Liver (tissue), 8 donors: ENCODE measurements at regions not wholly inside any gene's neighbourhood (a gene's known extent, or its start where the extent isn't known, plus 50 kb on each side); places are given as distances from the start of the nearest gene placed in this dataset.

Source experiments
- DNase-seq: peaks from one replicate; pipeline ENCODE4 v3.0.0-alpha.2; 2017; ENCODE audit warnings: low spot score
- H3K27ac ChIP-seq, 2 donors: one replicate each; pipeline ENCODE4 v1.7.0; 2013; ENCODE audit warnings: inconsistent platforms in 2 of 2, low read length in 2 of 2, control low read depth in 1 of 2, low read depth in 1 of 2, mild to moderate bottlenecking in 1 of 2
- H3K27me3 ChIP-seq, 4 donors: one replicate each; pipeline versions ENCODE4 v1.6.1 to v1.7.0; 2013; ENCODE audit warnings: low read length in 3 of 4, inconsistent platforms in 1 of 4, mild to moderate bottlenecking in 1 of 4, moderate library complexity in 1 of 4; ENCODE audit not compliant: control insufficient read depth in 4 of 4, insufficient read depth in 4 of 4
- H3K36me3 ChIP-seq, 4 donors: one replicate each; pipeline versions ENCODE4 v1.6.1 to v1.7.0; 2013; ENCODE audit warnings: low read length in 3 of 4, mild to moderate bottlenecking in 3 of 4, low read depth in 1 of 4, moderate library complexity in 1 of 4; ENCODE audit not compliant: control insufficient read depth in 4 of 4, insufficient read depth in 3 of 4
- H3K4me1 ChIP-seq, 4 donors: one replicate each; pipeline versions ENCODE4 v1.6.1 to v1.7.0; 2013; ENCODE audit warnings: low read length in 3 of 4, mild to moderate bottlenecking in 3 of 4, moderate library complexity in 1 of 4; ENCODE audit not compliant: control insufficient read depth in 4 of 4, insufficient read depth in 4 of 4
- H3K4me3 ChIP-seq, 3 donors: one replicate each; pipeline versions ENCODE4 v1.6.1 to v1.7.0; 2013; ENCODE audit warnings: low read length in 3 of 3, control low read depth in 1 of 3, low read depth in 1 of 3, mild to moderate bottlenecking in 1 of 3
- H3K9ac ChIP-seq, 2 donors: one replicate each; pipeline ENCODE4 v1.7.0; 2013; ENCODE audit warnings: low read length in 2 of 2, mild to moderate bottlenecking in 2 of 2, moderate library complexity in 2 of 2, control low read depth in 1 of 2, low read depth in 1 of 2
- H3K9me3 ChIP-seq, 4 donors: one replicate each; pipeline versions ENCODE4 v1.6.1 to v1.7.0; 2013; ENCODE audit warnings: low read length in 3 of 4; ENCODE audit not compliant: control insufficient read depth in 4 of 4
- EGR1 ChIP-seq, 2 donors: IDR thresholded peaks; 2 replicates each; pipeline ENCODE4 v1.6.1; 2016 to 2018; ENCODE audit warnings: antibody characterized with exemption in 2 of 2, low read depth in 2 of 2
- FOXA1 ChIP-seq: IDR thresholded peaks from 2 replicates; pipeline ENCODE4 v1.6.1; 2016; ENCODE audit warnings: antibody characterized with exemption
- FOXA2 ChIP-seq: IDR thresholded peaks from 2 replicates; pipeline ENCODE4 v1.6.1; 2016; ENCODE audit warnings: antibody characterized with exemption
- GABPA ChIP-seq, 2 donors: IDR thresholded peaks in 1 of 2; conservative IDR thresholded peaks in 1 of 2; 2 replicates each; pipeline ENCODE4 v1.6.1; 2016; ENCODE audit warnings: antibody characterized with exemption in 2 of 2, mild to moderate bottlenecking in 1 of 2, moderate library complexity in 1 of 2
- HNF4A ChIP-seq, 2 donors: conservative IDR thresholded peaks; 2 replicates each; pipeline ENCODE4 v1.6.1; 2016; ENCODE audit warnings: antibody characterized with exemption in 2 of 2, mild to moderate bottlenecking in 2 of 2
- HNF4G ChIP-seq: IDR thresholded peaks from 2 replicates; pipeline ENCODE4 v1.6.1; 2016; ENCODE audit warnings: antibody characterized with exemption
- JUND ChIP-seq, 2 donors: IDR thresholded peaks; 2 replicates each; pipeline ENCODE4 v1.6.1; 2016; ENCODE audit warnings: antibody characterized with exemption in 2 of 2
- MAX ChIP-seq: IDR thresholded peaks from 2 replicates; pipeline ENCODE4 v1.6.1; 2016; ENCODE audit warnings: antibody characterized with exemption
- NR2F2 ChIP-seq: IDR thresholded peaks from 2 replicates; pipeline ENCODE4 v1.6.1; 2016; ENCODE audit warnings: antibody characterized with exemption
- RAD21 ChIP-seq, 2 donors: IDR thresholded peaks; 2 replicates each; pipeline ENCODE4 v1.6.1; 2016; ENCODE audit warnings: antibody characterized with exemption in 2 of 2, mild to moderate bottlenecking in 2 of 2
- REST ChIP-seq: IDR thresholded peaks from 2 replicates; pipeline ENCODE4 v1.6.1; 2016; ENCODE audit warnings: antibody characterized with exemption, mild to moderate bottlenecking
- RXRA ChIP-seq, 2 donors: IDR thresholded peaks; 2 replicates each; pipeline ENCODE4 v1.6.1; 2017 to 2018; ENCODE audit warnings: antibody characterized with exemption in 2 of 2, mild to moderate bottlenecking in 1 of 2
- SP1 ChIP-seq: IDR thresholded peaks from 2 replicates; pipeline ENCODE4 v1.6.1; 2018; ENCODE audit warnings: antibody characterized with exemption, mild to moderate bottlenecking
- TAF1 ChIP-seq: conservative IDR thresholded peaks from 2 replicates; pipeline ENCODE4 v1.6.1; 2016; ENCODE audit warnings: antibody characterized with exemption, mild to moderate bottlenecking
- YY1 ChIP-seq: IDR thresholded peaks from 2 replicates; pipeline ENCODE4 v1.6.1; 2016; ENCODE audit warnings: antibody characterized with exemption, mild to moderate bottlenecking
- WGBS: extraction: QIAGEN DNeasy Blood & Tissue Kit; methylation state at CpG from one replicate; pipeline ENCODE4 v1.1.7; 2013; 5-methylcytosine and 5-hydroxymethylcytosine counted together
- TF ChIP-seq, protein P1 (sequence below): IDR thresholded peaks from 2 replicates; pipeline ENCODE4 v1.6.1; 2016; ENCODE audit warnings: antibody characterized with exemption
- TF ChIP-seq, protein P2 (sequence below): fragments of 150-350 bp; IDR thresholded peaks from 2 replicates; pipeline ENCODE4 v1.5.1; 2017; ENCODE audit warnings: improper control_type of control experiment, low read depth, low read length; ENCODE audit not compliant: missing input control
- TF ChIP-seq, protein P3 (sequence below): IDR thresholded peaks from 2 replicates; pipeline ENCODE4 v1.6.1; 2016; ENCODE audit warnings: antibody characterized with exemption
- donor health status: healthy.
- donor health status: healthy.
- donor health status: healthy.
- donor health status: healthy.
- donor health status: healthy.

DNA sequence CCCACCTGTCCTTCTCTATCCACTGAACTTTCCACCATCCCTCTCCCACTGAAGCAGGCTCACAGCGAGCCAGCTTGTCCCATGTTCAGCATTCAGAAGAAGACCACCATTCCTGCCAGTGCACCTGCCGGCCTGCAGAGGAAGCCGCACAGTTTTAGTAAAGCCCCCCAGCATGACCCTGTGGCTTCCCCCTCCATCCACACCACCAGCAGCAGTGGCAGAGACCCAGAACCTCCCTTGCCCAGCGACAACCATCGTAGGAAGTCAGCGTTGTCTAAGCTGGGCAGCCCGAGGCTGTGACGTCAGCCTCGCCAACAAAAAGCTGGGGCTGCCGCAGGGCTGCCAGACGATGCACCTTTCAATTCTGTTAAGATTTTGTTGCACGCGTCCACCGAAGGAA lies 66.6 kb upstream of the TAMM41 start:
- Histone ChIP-seq H3K9ac (no peak overlapping the region), H3K27ac (no peak overlapping the region), H3K4me3 (no peak overlapping the region), H3K9me3 (no peaks in the 10 kb centered on the region), H3K4me1 (peaks cover 0 to 4% (median 1%) of the 10 kb centered on the region in 4 donors), H3K27me3 (no peaks in the 10 kb centered on the region), H3K36me3 (no peaks in the 10 kb centered on the region)
- WGBS, result 90% methylated on average over 14 of the region's 14 CpGs
- TF ChIP-seq, protein P1, sequence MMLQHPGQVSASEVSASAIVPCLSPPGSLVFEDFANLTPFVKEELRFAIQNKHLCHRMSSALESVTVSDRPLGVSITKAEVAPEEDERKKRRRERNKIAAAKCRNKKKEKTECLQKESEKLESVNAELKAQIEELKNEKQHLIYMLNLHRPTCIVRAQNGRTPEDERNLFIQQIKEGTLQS, result no peak
- TF ChIP-seq SP1, result no peak
- no peak for TF ChIP-seq EGR1 (IDR thresholded peaks at IDR 0.05; ENCODE audit: low read depth in 2 of 2)
- TF ChIP-seq MAX, result no peak
- TF ChIP-seq FOXA1, result no peak
- TF ChIP-seq NR2F2, result no peak
- no peak for TF ChIP-seq RAD21 (IDR thresholded peaks at IDR 0.05)
- TF ChIP-seq FOXA2, result no peak
- TF ChIP-seq, protein P2, sequence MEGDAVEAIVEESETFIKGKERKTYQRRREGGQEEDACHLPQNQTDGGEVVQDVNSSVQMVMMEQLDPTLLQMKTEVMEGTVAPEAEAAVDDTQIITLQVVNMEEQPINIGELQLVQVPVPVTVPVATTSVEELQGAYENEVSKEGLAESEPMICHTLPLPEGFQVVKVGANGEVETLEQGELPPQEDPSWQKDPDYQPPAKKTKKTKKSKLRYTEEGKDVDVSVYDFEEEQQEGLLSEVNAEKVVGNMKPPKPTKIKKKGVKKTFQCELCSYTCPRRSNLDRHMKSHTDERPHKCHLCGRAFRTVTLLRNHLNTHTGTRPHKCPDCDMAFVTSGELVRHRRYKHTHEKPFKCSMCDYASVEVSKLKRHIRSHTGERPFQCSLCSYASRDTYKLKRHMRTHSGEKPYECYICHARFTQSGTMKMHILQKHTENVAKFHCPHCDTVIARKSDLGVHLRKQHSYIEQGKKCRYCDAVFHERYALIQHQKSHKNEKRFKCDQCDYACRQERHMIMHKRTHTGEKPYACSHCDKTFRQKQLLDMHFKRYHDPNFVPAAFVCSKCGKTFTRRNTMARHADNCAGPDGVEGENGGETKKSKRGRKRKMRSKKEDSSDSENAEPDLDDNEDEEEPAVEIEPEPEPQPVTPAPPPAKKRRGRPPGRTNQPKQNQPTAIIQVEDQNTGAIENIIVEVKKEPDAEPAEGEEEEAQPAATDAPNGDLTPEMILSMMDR, result no peak
- TF ChIP-seq REST, result no peak
- no peak for TF ChIP-seq RXRA (IDR thresholded peaks at IDR 0.05)
- no peak for TF ChIP-seq JUND (IDR thresholded peaks at IDR 0.05)
- TF ChIP-seq GABPA (IDR thresholded peaks at IDR 0.05 in 1 of 2, conservative IDR thresholded peaks at IDR 0.05 in 1 of 2), result no peak
- TF ChIP-seq HNF4A (conservative IDR thresholded peaks at IDR 0.05), result no peak
- TF ChIP-seq HNF4G, result no peak
- no peak for TF ChIP-seq TAF1
- TF ChIP-seq YY1, result no peak
- DNase-seq, result no peak

DNA sequence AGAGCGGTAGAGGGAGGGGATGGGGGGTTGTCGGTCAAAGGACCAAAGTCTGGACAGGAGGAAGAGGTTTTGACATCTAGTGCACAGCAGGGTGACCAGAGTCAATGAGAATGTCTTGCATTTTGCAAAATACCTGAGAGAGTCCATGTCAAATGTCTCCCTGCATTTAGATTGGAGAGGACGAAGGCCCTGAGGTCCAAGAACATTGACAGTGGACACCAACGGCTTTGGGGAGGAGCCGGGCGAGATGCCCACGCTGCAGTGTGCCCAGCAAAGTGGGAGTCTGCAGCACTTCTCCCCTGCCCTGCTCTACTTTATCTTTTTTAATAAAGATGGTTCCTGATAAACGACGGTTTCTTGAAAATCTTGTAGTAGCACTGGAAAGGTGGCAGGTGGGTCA lies 67.4 kb upstream of the TAMM41 start:
- Histone ChIP-seq H3K36me3 (no peaks in the 10 kb centered on the region), H3K4me1 (peaks cover 0 to 4% (median 1%) of the 10 kb centered on the region in 4 donors), H3K4me3 (no peak overlapping the region), H3K27me3 (no peaks in the 10 kb centered on the region), H3K27ac (no peak overlapping the region), H3K9me3 (no peaks in the 10 kb centered on the region), H3K9ac (no peak overlapping the region)
- no peak for DNase-seq
- 76% methylated on average over 9 of the region's 9 CpGs for WGBS
- no peak for TF ChIP-seq EGR1 (IDR thresholded peaks at IDR 0.05; ENCODE audit: low read depth in 2 of 2)
- TF ChIP-seq FOXA2, result no peak
- TF ChIP-seq MAX, result no peak
- TF ChIP-seq RAD21 (IDR thresholded peaks at IDR 0.05), result no peak
- TF ChIP-seq, protein P2, result no peak
- TF ChIP-seq RXRA (IDR thresholded peaks at IDR 0.05), result no peak
- no peak for TF ChIP-seq FOXA1
- TF ChIP-seq HNF4A (conservative IDR thresholded peaks at IDR 0.05), result no peak
- TF ChIP-seq NR2F2, result no peak
- no peak for TF ChIP-seq TAF1
- TF ChIP-seq, protein P3, sequence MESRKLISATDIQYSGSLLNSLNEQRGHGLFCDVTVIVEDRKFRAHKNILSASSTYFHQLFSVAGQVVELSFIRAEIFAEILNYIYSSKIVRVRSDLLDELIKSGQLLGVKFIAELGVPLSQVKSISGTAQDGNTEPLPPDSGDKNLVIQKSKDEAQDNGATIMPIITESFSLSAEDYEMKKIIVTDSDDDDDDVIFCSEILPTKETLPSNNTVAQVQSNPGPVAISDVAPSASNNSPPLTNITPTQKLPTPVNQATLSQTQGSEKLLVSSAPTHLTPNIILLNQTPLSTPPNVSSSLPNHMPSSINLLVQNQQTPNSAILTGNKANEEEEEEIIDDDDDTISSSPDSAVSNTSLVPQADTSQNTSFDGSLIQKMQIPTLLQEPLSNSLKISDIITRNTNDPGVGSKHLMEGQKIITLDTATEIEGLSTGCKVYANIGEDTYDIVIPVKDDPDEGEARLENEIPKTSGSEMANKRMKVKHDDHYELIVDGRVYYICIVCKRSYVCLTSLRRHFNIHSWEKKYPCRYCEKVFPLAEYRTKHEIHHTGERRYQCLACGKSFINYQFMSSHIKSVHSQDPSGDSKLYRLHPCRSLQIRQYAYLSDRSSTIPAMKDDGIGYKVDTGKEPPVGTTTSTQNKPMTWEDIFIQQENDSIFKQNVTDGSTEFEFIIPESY, result no peak
- no peak for TF ChIP-seq HNF4G
- TF ChIP-seq GABPA (IDR thresholded peaks at IDR 0.05 in 1 of 2, conservative IDR thresholded peaks at IDR 0.05 in 1 of 2), result no peak
- no peak for TF ChIP-seq SP1
